SHP77 treated with DMSO at 0.1 percent for 48 hours (cell line): ENCODE measurements at regions not wholly inside any gene's neighbourhood (a gene's known extent, or its start where the extent isn't known, plus 50 kb on each side); places are given as distances from the start of the nearest gene placed in this dataset.

Source experiments
- DNase-seq: peaks from one replicate; lab custom pipeline; 2025; lab: John Stamatoyannopoulos, UW

DNA sequence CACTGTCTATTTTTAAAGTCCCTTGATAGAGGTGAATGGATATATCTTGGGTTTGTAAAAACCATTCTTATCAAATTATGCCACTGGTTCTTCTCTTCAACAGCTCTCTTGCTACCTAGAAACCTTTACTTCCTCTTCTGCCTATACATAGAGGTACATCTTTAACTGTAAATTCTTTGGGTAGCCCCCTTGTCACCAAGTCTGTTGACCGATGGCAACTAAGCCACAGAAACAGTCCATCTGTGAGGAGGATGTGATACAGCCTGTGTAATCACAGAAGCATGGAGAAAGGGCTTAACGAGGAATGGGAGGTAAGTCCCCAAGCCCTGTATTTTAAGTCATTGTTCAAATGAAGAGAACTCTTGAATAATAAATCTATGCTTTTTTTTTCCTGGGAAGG, 246.5 kb upstream of the MDFIC2 start:
- DNase-seq = no peak

DNA sequence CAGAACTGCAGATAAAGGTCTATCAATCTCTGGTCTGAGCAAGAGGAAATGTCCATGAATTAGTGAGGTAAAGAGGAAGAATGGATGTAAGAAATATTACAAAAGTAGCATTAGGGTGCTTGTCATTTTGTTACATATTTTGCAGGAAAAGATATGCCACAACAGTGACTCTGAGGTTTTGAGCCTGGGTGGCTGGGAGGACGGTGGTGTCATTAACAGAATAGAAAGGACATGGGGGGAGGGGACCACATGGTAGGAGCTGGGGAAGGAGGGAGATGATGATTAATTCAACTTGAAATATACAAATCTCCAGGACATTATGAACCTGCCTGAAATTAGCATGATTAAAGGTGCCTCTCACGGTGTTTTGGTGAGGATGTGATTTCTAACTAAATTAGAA, 245.5 kb upstream of the MDFIC2 start:
- no peak for DNase-seq

DNA sequence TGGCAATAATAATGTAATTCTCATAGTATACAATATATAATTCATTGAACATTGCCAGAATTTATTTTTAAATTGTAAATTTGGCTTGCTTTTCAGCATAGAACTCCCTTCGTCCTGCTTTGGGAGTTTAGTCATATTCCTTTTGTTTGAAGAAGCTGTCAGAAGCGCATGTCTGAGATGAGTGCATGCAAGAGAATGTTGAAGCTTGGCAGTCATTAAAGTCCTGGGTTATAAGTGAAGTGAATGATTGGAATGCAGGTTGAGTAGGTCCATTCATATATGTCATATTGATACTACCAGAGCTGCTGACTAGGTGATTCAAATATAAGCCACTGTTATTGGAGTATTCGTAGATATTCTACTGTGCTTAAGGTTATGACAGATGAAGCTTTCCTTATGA, 243.6 kb upstream of the MDFIC2 start:
- no peak for DNase-seq

DNA sequence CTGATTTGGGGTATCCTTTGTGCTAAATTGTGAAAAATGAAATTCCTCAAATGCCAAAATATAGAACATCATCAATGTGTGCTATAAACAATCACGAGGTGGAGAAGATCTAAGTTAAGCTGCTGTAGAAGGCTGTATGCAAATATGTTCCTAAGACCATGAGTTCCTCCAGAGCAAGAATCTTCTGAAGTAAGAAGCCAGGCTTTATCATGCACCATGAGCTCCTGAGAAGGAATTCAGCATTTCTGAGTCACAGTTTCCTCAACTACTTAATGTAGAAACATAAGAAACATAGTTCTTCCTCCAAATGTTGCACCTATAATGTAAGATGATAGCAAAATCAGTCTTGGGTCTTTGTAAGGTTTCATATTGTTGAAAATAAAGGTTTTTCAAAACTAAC, 241.7 kb upstream of the MDFIC2 start:
- DNase-seq = no peak

DNA sequence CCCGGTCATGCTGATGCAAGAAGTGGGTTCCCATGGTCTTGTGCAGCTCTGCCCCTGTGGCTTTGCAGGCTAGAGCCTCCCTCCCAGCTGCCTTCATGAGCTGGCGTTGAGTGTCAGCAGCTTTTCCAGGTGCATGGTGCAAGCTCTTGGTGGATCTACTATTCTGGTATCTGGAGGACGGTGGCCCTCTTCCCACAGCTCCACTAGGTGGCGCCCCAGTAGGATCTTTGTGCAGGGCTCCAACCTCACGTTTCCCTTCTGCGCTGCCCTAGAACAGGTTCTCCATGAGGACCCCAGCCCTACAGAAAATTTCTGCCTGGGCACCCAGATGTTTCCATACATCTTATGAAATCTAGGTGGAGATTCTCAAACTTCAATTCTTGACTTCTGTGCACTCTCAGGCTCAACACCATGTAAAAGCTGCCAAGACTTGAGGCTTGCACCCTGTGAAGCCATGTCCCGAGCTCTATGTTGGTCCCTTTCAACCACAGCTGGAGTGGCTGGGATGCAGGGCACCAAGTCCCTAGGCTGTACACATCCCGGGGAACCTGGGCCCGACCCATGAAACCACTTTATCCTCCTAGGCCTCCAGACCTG, 238.4 kb upstream of the MDFIC2 start:
- DNase-seq = peak; percentile 13

DNA sequence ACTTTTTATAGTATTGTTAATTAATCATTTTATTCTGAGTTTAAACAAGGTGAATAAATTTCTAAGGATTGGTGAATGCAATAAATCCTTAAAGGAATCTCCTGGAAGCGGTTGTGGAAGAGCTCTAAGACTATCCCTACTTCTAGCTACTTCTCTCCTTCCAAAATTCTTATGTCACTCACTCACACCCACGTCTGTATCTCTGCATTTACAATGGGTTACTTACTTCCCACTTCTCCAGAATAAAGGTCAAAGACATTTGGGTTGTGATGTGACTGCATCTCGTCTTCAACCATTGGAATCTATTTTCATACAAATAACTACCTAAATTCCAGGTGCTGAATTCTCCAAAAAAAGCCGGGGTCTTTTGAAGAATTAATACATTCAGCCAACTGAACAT, 234.2 kb upstream of the MDFIC2 start:
- no peak for DNase-seq

DNA sequence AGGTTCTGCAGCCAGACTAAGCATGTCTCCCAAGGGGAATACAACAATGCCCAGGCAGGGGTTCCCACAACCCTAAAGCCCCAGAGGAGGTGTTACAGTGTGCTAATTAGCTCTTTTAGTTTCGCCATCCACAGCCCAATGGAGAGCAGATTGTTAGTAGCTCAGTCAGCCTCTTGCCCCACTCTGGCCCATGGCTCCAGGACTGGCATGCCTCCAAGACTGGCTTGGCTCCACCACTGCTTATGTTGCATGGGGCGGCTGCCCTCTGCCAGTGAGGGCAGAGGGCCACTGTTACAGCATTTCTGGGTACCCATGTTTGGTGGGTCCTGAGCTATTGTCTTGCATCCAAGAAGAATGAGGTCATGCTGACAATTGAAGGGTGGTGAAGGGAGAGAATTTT, 231.1 kb upstream of the MDFIC2 start:
- DNase-seq = no peak

DNA sequence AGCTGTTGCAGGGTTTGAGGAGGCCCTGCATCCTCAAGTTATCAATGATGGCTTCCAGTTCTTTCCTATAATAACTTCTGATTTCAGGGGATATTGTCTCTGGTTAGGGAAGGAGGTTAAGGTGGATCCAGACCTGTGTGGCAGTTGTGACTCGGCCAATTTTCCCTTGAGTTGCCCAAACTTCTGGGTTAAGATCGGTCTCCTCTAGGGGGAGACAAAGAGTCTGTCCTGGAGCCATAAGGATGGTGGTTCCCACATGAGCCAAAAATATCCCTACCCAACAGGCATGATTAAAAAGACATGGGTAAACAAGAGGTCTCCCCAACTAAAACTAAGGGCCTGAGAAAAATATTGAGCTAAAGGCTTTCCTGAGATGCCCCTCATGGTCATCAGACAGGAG, 227.5 kb upstream of the MDFIC2 start:
- DNase-seq = no peak

DNA sequence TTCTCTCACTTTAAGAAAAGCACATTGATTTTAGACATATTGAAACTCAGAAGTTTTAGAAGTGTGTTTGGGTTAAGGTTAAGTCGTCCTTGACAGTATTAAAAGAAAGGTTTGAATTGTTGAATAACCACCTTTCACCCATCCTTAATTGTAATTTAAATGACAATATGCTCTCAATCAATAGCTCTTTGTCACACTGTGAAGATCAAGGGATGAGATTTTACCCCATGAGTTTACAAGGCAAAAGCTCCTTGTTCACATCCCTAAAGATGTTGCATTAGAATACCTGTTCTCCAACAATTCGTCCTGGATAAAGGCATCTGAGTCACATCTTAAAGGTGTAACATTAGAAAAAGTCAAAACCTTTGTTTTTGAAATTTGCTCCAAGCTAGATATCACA, 220.4 kb upstream of the MDFIC2 start:
- DNase-seq = no peak

DNA sequence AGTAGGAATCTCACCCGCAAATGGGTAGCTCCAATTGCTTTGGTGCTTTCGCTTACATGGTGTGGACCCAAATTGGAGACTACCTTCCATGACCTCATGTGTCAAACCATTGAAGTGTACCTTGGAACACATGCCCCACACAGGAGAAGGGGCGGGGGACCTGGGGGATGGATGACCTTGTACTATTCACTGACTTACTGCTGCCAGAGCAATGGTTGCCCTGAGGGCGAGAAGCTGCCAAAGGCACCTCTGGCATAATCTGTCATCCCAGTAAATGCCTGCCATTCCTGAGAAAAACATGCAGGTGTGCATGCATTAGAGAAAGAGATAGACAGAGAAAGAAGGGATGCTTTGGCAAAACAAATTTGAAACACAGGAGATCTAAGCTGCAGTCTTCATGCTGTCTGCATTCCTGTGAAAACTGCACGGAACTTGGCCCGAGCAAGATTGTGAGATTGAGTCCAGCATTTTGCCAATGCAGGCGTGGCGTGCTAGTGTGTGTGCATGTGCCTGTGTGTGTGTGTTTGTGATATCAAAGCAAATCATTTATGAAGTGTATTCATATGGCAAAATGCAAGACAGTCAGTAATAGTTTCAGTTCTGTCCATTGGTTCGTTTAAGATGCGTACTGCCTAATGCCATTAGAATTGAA, 219.5 kb upstream of the MDFIC2 start:
- no peak for DNase-seq

DNA sequence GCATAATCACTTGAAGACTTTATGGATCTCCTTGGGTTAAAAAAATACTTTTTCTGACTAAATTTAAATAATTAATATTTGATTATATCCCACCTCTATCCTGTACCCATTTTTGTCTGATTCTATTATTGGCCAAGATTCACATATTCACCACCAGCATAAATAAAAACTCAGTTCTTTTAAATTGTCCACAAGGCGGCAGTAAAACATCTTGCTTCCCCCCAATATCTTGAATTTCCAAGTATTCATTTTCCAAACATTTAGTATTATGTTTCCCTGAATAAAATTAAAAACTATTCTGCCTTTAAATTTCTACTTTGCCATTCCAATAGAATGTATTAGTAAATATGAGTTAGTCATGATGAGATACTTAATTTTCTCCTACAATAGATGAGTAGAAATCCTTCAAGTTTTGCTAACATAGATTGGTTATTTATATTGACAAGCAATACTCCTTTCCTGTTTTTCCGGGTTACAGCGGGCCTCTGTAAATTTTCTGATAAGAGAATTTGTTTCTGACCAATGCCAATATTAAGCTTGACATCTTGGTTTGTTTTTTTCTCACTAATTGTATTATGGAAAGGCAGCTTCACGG, 218.7 kb upstream of the MDFIC2 start:
- peak; percentile 8 for DNase-seq

DNA sequence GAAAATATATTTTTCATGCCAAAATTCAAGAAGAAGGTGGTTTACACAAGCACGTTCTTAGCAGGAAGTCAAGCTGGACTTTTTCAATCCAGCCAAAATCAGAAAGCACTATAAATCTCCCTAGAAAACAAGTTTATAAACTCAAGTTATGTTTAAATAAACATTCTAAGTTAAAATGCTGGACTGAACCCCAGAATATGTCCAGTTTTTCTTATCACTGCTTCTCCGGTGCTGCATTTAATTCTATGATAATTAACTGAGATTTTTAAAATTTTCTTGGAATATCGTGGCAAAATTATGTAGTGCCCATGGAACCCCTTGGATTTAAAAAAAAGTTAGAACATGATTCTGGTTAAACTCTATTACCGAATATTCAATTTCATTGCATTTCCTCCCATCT, 218.2 kb upstream of the MDFIC2 start:
- DNase-seq = no peak

DNA sequence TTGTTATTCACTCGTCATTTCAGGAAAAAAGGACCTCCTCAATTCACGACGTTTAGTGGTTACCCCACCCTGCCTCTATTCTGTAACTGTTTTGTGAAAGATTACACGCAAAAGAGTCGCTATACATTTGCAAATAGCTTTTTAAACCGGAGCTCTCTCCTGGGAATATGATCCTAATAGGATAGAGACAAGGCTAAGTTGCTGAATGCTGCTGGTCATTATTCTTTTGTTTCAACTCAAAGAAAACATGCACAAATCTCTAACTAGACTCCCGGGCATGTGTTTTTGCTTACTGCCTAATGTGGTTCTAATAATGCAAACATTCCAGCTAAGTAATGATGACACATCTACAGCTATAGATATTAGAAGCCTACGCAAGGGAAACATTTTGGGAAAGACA, 214.6 kb upstream of the MDFIC2 start:
- DNase-seq = no peak

DNA sequence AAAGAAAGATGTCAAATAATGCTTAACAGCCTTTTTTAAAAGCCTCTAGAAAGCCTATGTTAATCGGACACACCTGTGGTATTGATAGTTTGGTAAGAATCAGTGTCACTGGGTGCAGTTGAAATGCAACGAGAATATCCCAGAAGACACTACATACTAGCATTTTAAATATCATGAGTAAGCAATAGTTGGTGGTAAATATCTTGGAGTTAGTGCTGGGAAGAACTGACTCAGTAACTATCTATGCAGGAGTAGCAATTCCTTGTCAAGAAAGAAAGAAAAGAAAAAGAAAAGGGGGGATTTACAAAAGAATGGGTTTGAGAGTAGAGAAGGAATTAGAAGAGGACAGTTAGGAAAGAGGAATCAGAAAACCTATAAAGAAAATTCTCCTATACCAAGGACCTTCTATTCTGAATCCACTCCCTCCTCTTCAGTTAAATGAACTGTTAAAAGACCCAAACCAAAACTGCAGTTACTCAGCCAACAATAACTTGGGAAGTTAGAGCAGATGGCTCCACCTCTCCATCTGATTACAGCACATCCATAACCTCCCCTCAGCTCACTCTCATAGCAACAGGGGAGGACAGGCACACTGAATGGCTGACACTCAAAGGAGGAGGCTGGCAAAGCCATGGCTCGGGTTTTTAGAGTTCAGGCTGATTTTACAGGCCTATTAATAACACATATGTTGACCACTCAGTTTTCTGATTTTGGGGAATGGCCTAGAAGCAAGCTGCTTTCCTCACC, 207.6 kb upstream of the MDFIC2 start:
- DNase-seq = no peak

DNA sequence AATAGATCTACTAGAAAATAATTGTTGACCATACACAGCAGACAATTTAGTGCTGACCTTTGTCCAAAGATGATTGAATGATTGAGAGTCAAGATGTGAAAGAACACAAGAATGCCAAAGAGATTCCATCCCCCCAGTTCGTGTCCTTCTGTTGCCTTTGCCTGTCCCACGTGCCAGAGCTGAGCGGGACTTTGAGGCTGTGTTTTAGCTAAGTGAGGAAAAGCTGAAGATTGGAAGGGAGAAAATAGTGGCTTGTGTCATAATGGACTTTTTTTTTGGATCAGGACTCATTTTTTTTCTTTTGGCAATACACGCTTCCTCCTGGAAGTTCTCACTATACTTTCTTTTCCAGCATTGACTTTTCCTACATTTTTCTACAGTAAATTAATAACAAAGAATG, 206.6 kb upstream of the MDFIC2 start:
- no peak for DNase-seq

DNA sequence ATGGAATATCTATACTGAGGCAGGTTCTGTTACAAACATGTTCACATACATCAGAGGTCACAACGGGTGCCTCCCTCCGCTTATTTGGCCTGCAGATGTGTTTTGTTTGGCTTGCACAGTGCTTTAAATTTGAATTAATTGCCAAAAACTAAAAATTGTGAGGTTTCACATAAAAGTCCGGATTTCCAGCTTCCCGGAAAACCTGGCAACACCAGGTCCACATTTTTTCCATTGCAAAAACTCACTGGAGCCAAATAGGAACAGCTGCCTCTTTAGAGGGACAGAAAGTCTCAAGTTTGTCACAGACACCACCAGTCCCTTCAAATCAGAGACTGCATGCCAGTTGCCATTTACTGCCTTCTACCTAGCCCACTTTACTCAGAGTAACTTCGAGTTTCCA, 205.9 kb upstream of the MDFIC2 start:
- DNase-seq = no peak

DNA sequence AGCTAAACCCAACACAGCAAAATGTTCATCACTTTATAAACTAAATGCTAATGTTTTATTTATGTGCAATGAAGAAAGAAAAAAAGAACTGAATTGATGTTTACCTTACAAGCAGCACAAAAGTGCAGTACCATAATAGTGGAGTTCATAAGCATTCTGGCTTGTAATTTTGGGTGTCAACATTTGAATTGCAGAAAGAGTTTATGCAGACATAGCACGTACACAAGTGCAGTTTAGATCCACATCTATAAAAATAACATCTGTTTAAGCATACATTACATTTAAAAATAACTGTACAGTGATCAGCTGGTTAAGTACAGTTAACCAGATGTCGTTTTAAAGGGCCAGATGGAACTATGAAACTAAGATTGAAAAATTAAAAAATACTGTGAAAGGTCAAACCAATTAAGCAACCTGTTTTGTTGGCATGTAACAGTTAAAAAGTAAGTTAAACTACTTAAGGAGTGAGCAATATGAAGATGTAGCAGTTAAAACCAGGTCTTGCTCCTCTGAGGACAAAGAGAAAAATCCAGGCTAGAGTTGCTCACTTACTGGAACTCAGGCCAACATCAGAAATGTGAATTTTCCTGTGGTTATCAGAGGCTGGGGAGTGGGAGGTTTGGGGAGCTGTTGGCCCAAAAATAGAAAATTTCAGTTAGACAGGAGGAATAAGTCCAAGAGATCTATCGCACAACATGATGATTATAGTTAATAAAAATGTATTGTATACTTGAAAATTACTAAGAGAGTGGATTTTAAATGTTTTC, 204.9 kb upstream of the MDFIC2 start:
- no peak for DNase-seq

DNA sequence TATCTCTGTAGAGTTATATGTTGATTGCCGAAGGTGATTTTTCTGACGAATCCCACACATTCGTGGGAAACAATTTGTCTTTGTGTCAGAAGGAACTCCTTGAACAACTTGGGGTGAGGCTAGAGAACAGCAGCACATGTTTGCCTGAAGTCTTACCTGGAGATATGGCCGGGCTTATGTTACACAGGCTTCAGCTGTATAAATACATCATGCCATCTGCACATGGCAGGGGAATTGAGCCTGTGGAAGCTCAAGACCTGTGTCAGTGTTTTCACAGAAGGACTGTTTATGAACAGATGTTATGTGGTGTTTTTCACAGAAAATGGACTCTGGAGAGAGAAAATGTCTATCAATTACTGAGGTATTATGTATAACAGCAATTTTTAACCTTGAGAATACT, 203.6 kb upstream of the MDFIC2 start:
- peak; percentile 55 for DNase-seq

DNA sequence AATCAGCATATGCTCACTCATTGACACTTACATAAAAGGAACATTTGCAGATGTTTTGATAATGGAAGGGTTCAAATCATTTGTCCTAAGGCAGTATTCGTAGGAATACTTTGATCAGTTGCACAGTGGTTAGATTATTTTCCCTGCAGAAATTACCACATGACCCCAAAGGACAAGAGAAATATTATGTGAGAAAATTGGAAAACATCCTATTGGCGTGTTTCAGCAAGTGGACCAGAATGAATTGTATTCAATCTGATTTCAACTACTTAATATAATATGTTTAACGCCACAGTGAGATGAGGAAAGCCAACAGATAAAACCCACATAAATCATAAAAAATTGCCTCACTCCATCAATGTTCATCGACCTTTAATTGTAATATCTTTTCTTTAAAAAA, 195.0 kb upstream of the MDFIC2 start:
- no peak for DNase-seq

DNA sequence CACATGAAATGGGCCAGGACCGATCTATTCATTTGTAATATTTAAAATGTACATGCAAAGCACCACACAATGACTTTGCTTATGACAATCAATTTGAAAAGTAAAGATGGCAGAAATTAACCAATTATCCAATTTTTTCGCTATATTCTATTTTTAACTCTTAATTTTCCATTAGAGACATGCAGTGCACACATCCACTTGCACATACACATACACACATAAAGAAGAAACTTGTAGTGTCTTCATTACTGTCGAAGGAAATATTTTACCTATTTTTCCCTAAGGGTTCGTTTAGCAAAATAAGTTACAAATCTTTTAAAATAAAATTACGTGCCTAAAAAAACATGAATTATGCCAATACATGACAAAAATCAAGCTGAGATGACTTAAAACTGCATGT, 194.3 kb upstream of the MDFIC2 start:
- no peak for DNase-seq

DNA sequence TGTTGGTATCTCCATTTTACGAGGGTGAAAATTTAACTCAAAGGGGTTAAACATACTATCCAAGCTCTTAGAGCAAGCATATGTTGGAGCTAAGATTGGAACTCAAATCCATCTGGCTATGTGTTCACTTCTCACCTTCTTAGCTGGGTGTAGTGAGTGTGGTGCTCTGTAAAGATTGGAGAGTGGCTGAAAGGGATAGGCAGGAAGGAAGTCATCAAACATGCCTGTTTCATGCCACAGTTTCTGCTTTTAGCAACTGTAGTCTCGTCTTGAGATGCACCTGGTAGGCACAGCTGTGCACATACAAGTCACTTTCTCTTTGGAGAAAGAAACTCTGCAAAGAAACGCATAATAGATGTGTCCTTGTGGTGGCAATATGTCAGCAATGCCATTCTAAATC, 189.1 kb upstream of the MDFIC2 start:
- no peak for DNase-seq

DNA sequence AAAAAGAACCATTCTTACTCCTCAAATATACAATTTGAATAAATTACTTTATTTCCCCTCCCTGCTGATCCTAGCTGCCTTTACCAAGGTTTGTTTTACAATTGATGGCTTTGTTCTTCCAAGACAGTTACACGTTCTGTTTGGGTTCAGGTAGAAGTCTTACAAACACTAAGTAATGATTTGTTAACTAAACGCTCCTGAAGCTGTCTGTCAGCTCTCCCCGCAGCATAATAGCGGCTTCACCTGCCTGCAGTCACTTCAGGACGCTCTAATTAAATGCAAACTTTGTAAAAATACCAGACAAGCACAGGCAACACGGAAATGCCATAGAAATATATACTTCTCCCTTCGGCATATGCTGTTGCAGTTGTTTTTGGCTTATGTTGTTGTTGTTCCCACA, 176.4 kb upstream of the MDFIC2 start:
- no peak for DNase-seq

DNA sequence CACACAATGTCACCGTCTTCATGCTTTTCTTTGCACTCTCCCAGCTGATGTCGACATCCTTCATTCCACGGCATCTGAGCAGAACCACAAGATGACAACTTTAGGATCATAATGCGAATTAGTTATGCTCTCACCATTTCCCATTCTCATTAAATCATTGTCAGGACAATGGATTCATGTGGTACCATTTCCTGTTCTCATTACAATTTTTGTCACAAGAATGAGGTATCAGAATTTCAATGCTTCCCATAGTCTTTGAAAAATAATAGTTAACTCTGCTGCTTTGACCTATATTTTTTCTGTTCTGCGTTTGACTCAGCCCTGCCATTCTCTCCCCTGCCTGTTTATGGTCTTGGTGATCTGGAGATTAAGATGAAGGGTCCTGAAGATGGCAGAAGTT, 175.7 kb upstream of the MDFIC2 start:
- DNase-seq = no peak
